Neural cell (in vitro differentiated cells): ENCODE measurements at regions not wholly inside any gene's neighbourhood (a gene's known extent, or its start where the extent isn't known, plus 50 kb on each side); places are given as distances from the start of the nearest gene placed in this dataset.

Experiments used
- H2AFZ ChIP-seq: fragments of 200-600, 300-800 bp; sonication (generic), shearing (Covaris generic); 2 replicates; pipeline ENCODE4 v1.6.0; 2014; ENCODE audit warnings: low read depth, mild to moderate bottlenecking, antibody characterized with exemption, low read length, moderate library complexity
- H3F3A ChIP-seq: fragments of 200-600 bp; shearing (Covaris generic); 2 replicates; pipeline ENCODE4 v1.6.1; 2016; ENCODE audit warnings: mild to moderate bottlenecking, moderate library complexity, mixed read lengths, antibody characterized with exemption, low read length; ENCODE audit not compliant: insufficient read depth, poor library complexity, severe bottlenecking
- H3K27ac ChIP-seq: fragments of 200-600, 300-800 bp; sonication (generic), shearing (Covaris generic); 2 replicates; pipeline ENCODE4 v1.5.1; 2014; ENCODE audit warnings: mild to moderate bottlenecking, low read length, moderate library complexity
- H3K27me3 ChIP-seq: fragments of 300-800, 200-600 bp; sonication (generic), shearing (Covaris generic); 2 replicates; pipeline ENCODE4 v1.6.0; 2014; ENCODE audit warnings: mild to moderate bottlenecking, low read depth, low read length, moderate library complexity; ENCODE audit not compliant: insufficient read depth
- H3K36me3 ChIP-seq: fragments of 300-800, 200-600 bp; sonication (generic), shearing (Covaris generic); 2 replicates; pipeline ENCODE4 v1.5.1; 2014; ENCODE audit warnings: mild to moderate bottlenecking, antibody characterized with exemption, low read length, moderate library complexity; ENCODE audit not compliant: insufficient read depth
- H3K4me2 ChIP-seq: fragments of 300-800, 200-600 bp; sonication (generic), shearing (Covaris generic); 2 replicates; pipeline ENCODE4 v1.6.0; 2014; ENCODE audit warnings: mild to moderate bottlenecking, low read length
- H3K4me3 ChIP-seq: fragments of 300-800, 200-600 bp; sonication (generic), shearing (Covaris generic); 2 replicates; pipeline ENCODE4 v1.5.1; 2014; ENCODE audit warnings: mild to moderate bottlenecking, low read length, moderate library complexity
- H3K79me2 ChIP-seq: fragments of 200-600 bp; shearing (Covaris generic); replicated peaks from 2 replicates; pipeline ENCODE4 v1.6.0; 2014; ENCODE audit warnings: mild to moderate bottlenecking, low read length, moderate library complexity; ENCODE audit not compliant: insufficient read depth
- H3K9ac ChIP-seq: fragments of 300-800, 200-600 bp; sonication (generic), shearing (Covaris generic); 2 replicates; pipeline ENCODE4 v1.6.1; 2016; ENCODE audit warnings: mild to moderate bottlenecking, low read length, mixed read lengths
- H3K9me2 ChIP-seq: fragments of 200-600 bp; shearing (Covaris generic); 2 replicates; pipeline ENCODE4 v1.6.1; 2016; ENCODE audit warnings: mild to moderate bottlenecking, low read length, mixed read lengths; ENCODE audit not compliant: insufficient read depth
- H3K9me3 ChIP-seq: fragments of 200-600, 300-800 bp; sonication (generic), shearing (Covaris generic); 2 replicates; pipeline ENCODE4 v1.6.1; 2016; ENCODE audit warnings: mild to moderate bottlenecking, mixed run types, low read length, moderate library complexity, mixed read lengths
- H4K20me1 ChIP-seq: fragments of 200-600 bp; shearing (Covaris generic); 2 replicates; pipeline ENCODE4 v1.6.1; 2016; ENCODE audit warnings: mild to moderate bottlenecking, mixed run types; ENCODE audit not compliant: insufficient read depth
- CTCF ChIP-seq: fragments of 450-650 bp; IDR thresholded peaks from 2 replicates; pipeline ENCODE4 v1.5.1; 2014; ENCODE audit warnings: antibody characterized with exemption, mild to moderate bottlenecking, moderate library complexity; ENCODE audit not compliant: poor library complexity, severe bottlenecking
- EP300 ChIP-seq: fragments of 450-650 bp; conservative IDR thresholded peaks from 2 replicates; pipeline ENCODE4 v1.6.1; 2014; ENCODE audit warnings: antibody characterized with exemption, mild to moderate bottlenecking, moderate library complexity; ENCODE audit not compliant: poor library complexity, severe bottlenecking
- EZH2 ChIP-seq: fragments of 200-600, 300-800 bp; shearing (Covaris generic), sonication (generic); IDR thresholded peaks from 2 replicates; pipeline ENCODE4 v1.6.1; 2014; ENCODE audit warnings: antibody characterized with exemption, low read length, borderline replicate concordance, mild to moderate bottlenecking; ENCODE audit not compliant: insufficient read depth, poor library complexity, severe bottlenecking
- MXI1 ChIP-seq: fragments of 450-650 bp; conservative IDR thresholded peaks from 2 replicates; pipeline ENCODE4 v1.6.1; 2014; ENCODE audit warnings: antibody characterized with exemption, mild to moderate bottlenecking; ENCODE audit not compliant: poor library complexity, severe bottlenecking
- POLR2AphosphoS5 ChIP-seq: IDR thresholded peaks from 2 replicates; pipeline ENCODE4 v1.6.1; 2012
- RAD21 ChIP-seq: fragments of 450-650 bp; conservative IDR thresholded peaks from 2 replicates; pipeline ENCODE4 v1.6.1; 2014; ENCODE audit warnings: antibody characterized with exemption, mild to moderate bottlenecking, moderate library complexity
- REST ChIP-seq: IDR thresholded peaks from 2 replicates; pipeline ENCODE4 v1.6.1; 2012; ENCODE audit warnings: borderline replicate concordance
- SMC3 ChIP-seq: fragments of 450-650 bp; conservative IDR thresholded peaks from 2 replicates; pipeline ENCODE4 v1.6.1; 2014; ENCODE audit warnings: antibody characterized with exemption, mild to moderate bottlenecking, moderate library complexity; ENCODE audit not compliant: poor library complexity
- TAF1 ChIP-seq: IDR thresholded peaks from 2 replicates; pipeline ENCODE4 v1.6.1; 2012; ENCODE audit warnings: low read depth

GRCh38 chr12:58176296-58176869, 235.0 kb downstream of the ATP23 start:
- Histone ChIP-seq H3K9me2 (no peaks in the 10 kb centered on the region), H3K27me3 (no peaks in the 10 kb centered on the region), H3K27ac (no peak overlapping the region), H3K9me3 (no peaks in the 10 kb centered on the region), H4K20me1 (no peaks in the 10 kb centered on the region), H3K36me3 (no peaks in the 10 kb centered on the region), H2AFZ (no peak overlapping the region), H3K4me3 (no peak overlapping the region), H3K4me2 (no peak overlapping the region), H3K9ac (no peak overlapping the region), H3K79me2 (no peaks in the 10 kb centered on the region), H3F3A (no peaks in the 10 kb centered on the region)
- no peak for TF ChIP-seq SMC3
- TF ChIP-seq EZH2 = no peak
- TF ChIP-seq CTCF = no peak
- no peak for TF ChIP-seq MXI1
- no peak for TF ChIP-seq TAF1
- no peak for TF ChIP-seq REST
- TF ChIP-seq POLR2AphosphoS5 = no peak
- no peak for TF ChIP-seq EP300
- no peak for TF ChIP-seq RAD21

GRCh38 chr12:58177366-58177765, 236.0 kb downstream of the ATP23 start:
- H3K27me3 ChIP-seq = no peaks in the 10 kb centered on the region
- H3K9ac ChIP-seq = no peak overlapping the region
- H3K9me3 ChIP-seq = no peaks in the 10 kb centered on the region
- TF ChIP-seq EZH2 = no peak
- no peak for TF ChIP-seq REST
- TF ChIP-seq POLR2AphosphoS5 = no peak
- no peak for TF ChIP-seq EP300
- no peak for TF ChIP-seq TAF1
- TF ChIP-seq CTCF = no peak
- no peak for TF ChIP-seq RAD21
- TF ChIP-seq MXI1 = no peak
- TF ChIP-seq SMC3 = no peak
- H3K4me3 ChIP-seq = no peak overlapping the region
- no peaks in the 10 kb centered on the region for H4K20me1 ChIP-seq
- H3K4me2 ChIP-seq = no peak overlapping the region
- H3K36me3 ChIP-seq = no peaks in the 10 kb centered on the region
- no peaks in the 10 kb centered on the region for H3F3A ChIP-seq
- H3K79me2 ChIP-seq = no peaks in the 10 kb centered on the region
- H2AFZ ChIP-seq = no peak overlapping the region
- H3K27ac ChIP-seq = no peak overlapping the region
- H3K9me2 ChIP-seq = no peaks in the 10 kb centered on the region
